Endothelial cell of umbilical vein (primary cell): ENCODE measurements at regions not wholly inside any gene's neighbourhood (a gene's known extent, or its start where the extent isn't known, plus 50 kb on each side); places are given as distances from the start of the nearest gene placed in this dataset.

ENCODE experiments used
- BruUV-seq: library from RNA; stranded (reverse); fragments of 400-500 nt; replicated peaks from 2 replicates; lab custom pipeline; 2021; lab: Mats Ljungman, UMichigan
- CTCF ChIA-PET: fragments of 300-600, 350-600 bp; sonication (Branson Sonifier 250); formaldehyde crosslinking; loops from one replicate; lab custom pipeline; 2021; ENCODE audit warnings: antibody characterized with exemption, inconsistent platforms; lab: Charles Lee
- POLR2A ChIA-PET: fragments of 300-600, 350-600 bp; sonication (Branson Sonifier 250); formaldehyde crosslinking; loops from one replicate; lab custom pipeline; 2021; ENCODE audit warnings: antibody characterized with exemption, inconsistent platforms; lab: Charles Lee
- DNase-seq: peaks from one replicate; pipeline ENCODE4 v3.0.0-alpha.2; 2011; ENCODE audit warnings: low read depth, low spot score
- FAIRE-seq: peaks from 2 replicates; lab custom pipeline; 2011; peaks lifted over from hg19 to GRCh38; lab: Jason Lieb, UNC
- H2AFZ ChIP-seq: 2 replicates; pipeline ENCODE4 v1.6.0; 2012; ENCODE audit warnings: low read depth, low read length, control low read depth, inconsistent platforms
- H3K27ac ChIP-seq: 2 replicates; pipeline ENCODE4 v1.5.1; 2011; ENCODE audit warnings: low read depth, mild to moderate bottlenecking, control low read depth, low read length, moderate library complexity; ENCODE audit not compliant: insufficient read depth
- H3K27me3 ChIP-seq, 2 experiments: 2 replicates each; pipeline versions ENCODE4 v1.6.0 to v1.6.1; 2011; ENCODE audit warnings: low read length in 2 of 2, mixed read lengths in 1 of 2; ENCODE audit not compliant: control insufficient read depth in 2 of 2, insufficient read depth in 2 of 2
- H3K36me3 ChIP-seq, 2 experiments: 2 replicates in 1 of 2; 3 replicates in 1 of 2; pipeline ENCODE4 v1.5.1; 2011; ENCODE audit warnings: low read length in 2 of 2, mild to moderate bottlenecking in 1 of 2, moderate library complexity in 1 of 2; ENCODE audit not compliant: control insufficient read depth in 2 of 2, insufficient read depth in 2 of 2; ENCODE audit errors: extremely low read depth in 1 of 2
- H3K4me1 ChIP-seq: 3 replicates; pipeline ENCODE4 v1.5.1; 2011; ENCODE audit warnings: mild to moderate bottlenecking, low read length; ENCODE audit not compliant: control insufficient read depth, insufficient read depth; ENCODE audit errors: extremely low read depth
- H3K4me2 ChIP-seq: 2 replicates; pipeline ENCODE4 v1.6.1; 2011; ENCODE audit warnings: low read length, control low read depth, mixed read lengths; ENCODE audit not compliant: insufficient read depth
- H3K4me3 ChIP-seq, 3 experiments: fragments of 200-600 bp in 1 of 3; sonication (generic), shearing (Covaris generic) in 1 of 3; replicated peaks in 1 of 3; 2 replicates each; pipeline ENCODE4 v1.5.1; 2011 to 2016; ENCODE audit warnings: control low read depth in 3 of 3, low read length in 3 of 3, mild to moderate bottlenecking in 2 of 3, inconsistent platforms in 1 of 3, low read depth in 1 of 3, moderate library complexity in 1 of 3; ENCODE audit not compliant: insufficient read depth in 1 of 3
- H3K79me2 ChIP-seq: 2 replicates; pipeline ENCODE4 v1.6.0; 2012; ENCODE audit warnings: low read length, inconsistent platforms; ENCODE audit not compliant: control insufficient read depth, insufficient read depth
- H3K9ac ChIP-seq: replicated peaks from 2 replicates; pipeline ENCODE3; 2011; ENCODE audit warnings: low read length, control low read depth; ENCODE audit not compliant: insufficient read depth; ENCODE audit errors: extremely low read depth
- H3K9me1 ChIP-seq: replicated peaks from 3 replicates; pipeline ENCODE4 v1.6.0; 2011; ENCODE audit warnings: mild to moderate bottlenecking, low read length; ENCODE audit not compliant: control insufficient read depth, insufficient read depth; ENCODE audit errors: extremely low read depth
- H3K9me3 ChIP-seq: replicated peaks from 2 replicates; pipeline ENCODE4 v1.5.1; 2012; ENCODE audit warnings: low read length, inconsistent platforms; ENCODE audit not compliant: control insufficient read depth, insufficient read depth
- H4K20me1 ChIP-seq: replicated peaks from 2 replicates; pipeline ENCODE3; 2011; ENCODE audit warnings: mild to moderate bottlenecking, low read length; ENCODE audit not compliant: control insufficient read depth, insufficient read depth; ENCODE audit errors: extremely low read depth
- CTCF ChIP-seq, 2 donors: IDR thresholded peaks; 1 replicate in 1 of 2; 2 replicates in 1 of 2; pipeline ENCODE4 v1.5.1; 2011; ENCODE audit warnings: low read length in 2 of 2, mild to moderate bottlenecking in 2 of 2, moderate library complexity in 2 of 2, control low read depth in 1 of 2, inconsistent platforms in 1 of 2, low read depth in 1 of 2; ENCODE audit not compliant: insufficient read depth in 1 of 2; ENCODE audit errors: extremely low read depth in 1 of 2
- FOS ChIP-seq: IDR thresholded peaks from 2 replicates; pipeline ENCODE4 v1.6.1; 2011; ENCODE audit warnings: mild to moderate bottlenecking, low read length, moderate library complexity, borderline replicate concordance; ENCODE audit not compliant: insufficient read depth
- GATA2 ChIP-seq: IDR thresholded peaks from 2 replicates; pipeline ENCODE4 v1.7.0; 2011; ENCODE audit warnings: low read depth, mild to moderate bottlenecking, moderate library complexity, mixed read lengths, low read length; ENCODE audit not compliant: insufficient read length, insufficient read depth
- JUN ChIP-seq: IDR thresholded peaks from 2 replicates; pipeline ENCODE4 v1.6.1; 2011; ENCODE audit warnings: borderline replicate concordance, low read depth; ENCODE audit not compliant: insufficient read length, insufficient read depth
- MAX ChIP-seq: IDR thresholded peaks from 2 replicates; pipeline ENCODE4 v1.6.1; 2011; ENCODE audit not compliant: insufficient read depth, insufficient read length
- MYC ChIP-seq: IDR thresholded peaks from one replicate; pipeline ENCODE4 v1.6.1; 2011; ENCODE audit warnings: mild to moderate bottlenecking, low read depth, low read length
- POLR2A ChIP-seq: IDR thresholded peaks from 2 replicates; pipeline ENCODE4 v1.6.1; 2012; ENCODE audit warnings: low read depth, mild to moderate bottlenecking, control low read depth, low read length
- POLR2AphosphoS5 ChIP-seq: IDR thresholded peaks from 2 replicates; pipeline ENCODE4 v1.6.1; 2012; ENCODE audit warnings: low read depth, mild to moderate bottlenecking, control low read depth, low read length, moderate library complexity; ENCODE audit not compliant: insufficient read depth
- dilution Hi-C: fragments of 300-500 bp; cut with MboI; formaldehyde crosslinking; loops from one replicate; pipeline ENCODE4 v1.15.0; 2019; ENCODE audit warnings: low sequenced_read_pairs; ENCODE audit not compliant: extremely low pct_ligation_motif_present
- intact Hi-C: fragments of 100-400 bp; cut with micrococcal nuclease; formaldehyde crosslinking; loops from one replicate; pipeline ENCODE4 v1.10.0; 2022

DNA sequence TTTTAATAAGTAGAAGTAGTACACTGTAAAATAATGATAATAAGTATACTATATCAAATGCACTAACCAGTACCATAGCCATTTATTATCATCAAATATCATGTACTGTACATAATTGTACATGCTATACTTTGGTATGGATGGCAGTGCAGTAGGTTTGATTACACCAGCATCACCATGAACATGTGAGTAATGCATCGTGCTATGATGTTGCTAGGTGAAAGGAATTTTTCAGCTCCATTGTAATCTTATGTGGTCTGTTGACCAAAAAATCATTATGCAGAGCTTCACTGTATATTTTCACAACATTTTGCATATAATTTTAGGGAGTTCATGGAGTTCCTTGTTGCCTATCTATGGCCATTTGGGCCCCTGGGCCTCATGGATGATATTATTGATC, 72.2 kb upstream of the HMHB1 start:
- H3K4me3 ChIP-seq, result no peak overlapping the region
- FAIRE-seq (no peak), DNase-seq (no peak)
- BruUV-seq, result no TSS peak
- H3K9ac ChIP-seq, result no peak overlapping the region
- H3K4me1 ChIP-seq, result no peaks in the 10 kb centered on the region
- ChIA-PET POLR2A (no interaction called here), CTCF (no interaction called here)
- no peaks in the 10 kb centered on the region for H3K36me3 ChIP-seq
- H2AFZ ChIP-seq, result no peak overlapping the region
- no peaks in the 10 kb centered on the region for H4K20me1 ChIP-seq
- TF ChIP-seq MYC (no peak), GATA2 (no peak), POLR2AphosphoS5 (no peak), POLR2A (no peak), FOS (no peak), JUN (no peak), CTCF (IDR thresholded peaks at IDR 0.05; ENCODE audit: extremely low read depth in 1 of 2, insufficient read depth in 1 of 2, low read depth in 1 of 2, low read length in 2 of 2) (no peak), MAX (no peak)
- dilution Hi-C loops, result no loop called here
- peaks cover 0 to 2% of the 10 kb centered on the region in 2 experiments for H3K27me3 ChIP-seq
- H3K79me2 ChIP-seq, result no peaks in the 10 kb centered on the region
- H3K4me2 ChIP-seq, result no peak overlapping the region
- H3K9me1 ChIP-seq, result no peaks in the 10 kb centered on the region
- H3K9me3 ChIP-seq, result no peaks in the 10 kb centered on the region
- H3K27ac ChIP-seq, result no peak overlapping the region
- intact Hi-C loops, result no loop called here
